GM21717 (cell line): ENCODE measurements at regions not wholly inside any gene's neighbourhood (a gene's known extent, or its start where the extent isn't known, plus 50 kb on each side); places are given as distances from the start of the nearest gene placed in this dataset.
"Not testable (repeated sequence)": the region's sequence is repeated elsewhere in the genome, so short reads cannot be mapped to it uniquely, and the experiment has no call there.

ENCODE experiments used
- ATAC-seq: cut with Tn5 transposase; IDR thresholded peaks from one replicate; pipeline ENCODE4 v1.9.1; 2021; ENCODE audit warnings: mild to moderate bottlenecking, moderate library complexity; ENCODE audit not compliant: unreplicated experiment

DNA sequence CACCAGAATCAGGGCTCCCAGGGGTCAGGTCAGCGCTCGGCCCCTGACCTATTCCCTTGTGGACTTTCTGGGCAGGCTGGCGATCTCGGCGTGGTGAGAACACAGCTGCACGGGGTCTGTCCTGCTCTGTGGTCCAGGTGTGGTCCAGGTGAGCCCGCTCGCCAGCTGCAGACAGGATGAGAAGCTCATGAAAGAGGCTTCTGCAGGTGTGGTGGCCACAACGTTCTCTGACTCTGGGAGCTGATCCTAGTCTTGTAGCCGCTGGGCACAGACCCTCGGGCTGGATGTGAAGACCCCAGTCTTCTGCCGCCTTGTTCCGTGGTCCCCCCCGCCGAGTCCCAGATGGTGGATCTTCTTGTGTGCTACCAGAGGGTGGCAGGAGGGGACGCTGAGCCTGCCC is 129.7 kb downstream of the RTP5 start:
- ATAC-seq = no peak

DNA sequence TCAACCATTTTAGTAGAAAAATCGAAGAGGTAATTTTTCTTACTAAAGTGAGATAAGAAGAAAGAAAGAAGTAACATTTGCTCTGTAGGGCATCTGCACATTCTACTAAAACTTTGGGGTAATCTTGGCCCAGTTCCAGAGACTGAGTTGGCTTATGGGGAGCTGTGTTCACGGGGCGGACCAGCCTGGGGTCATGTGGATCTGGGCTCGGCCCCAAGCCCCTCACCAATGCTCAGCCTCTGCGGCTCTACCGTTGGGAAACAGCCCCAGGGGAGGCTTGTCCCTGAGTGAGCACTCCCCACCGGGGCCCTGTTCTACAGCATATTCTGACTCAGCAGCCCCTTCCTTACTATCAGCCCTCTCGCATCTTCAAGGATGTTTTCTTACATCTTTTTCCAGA is 132.3 kb downstream of the RTP5 start:
- no peak for ATAC-seq

DNA sequence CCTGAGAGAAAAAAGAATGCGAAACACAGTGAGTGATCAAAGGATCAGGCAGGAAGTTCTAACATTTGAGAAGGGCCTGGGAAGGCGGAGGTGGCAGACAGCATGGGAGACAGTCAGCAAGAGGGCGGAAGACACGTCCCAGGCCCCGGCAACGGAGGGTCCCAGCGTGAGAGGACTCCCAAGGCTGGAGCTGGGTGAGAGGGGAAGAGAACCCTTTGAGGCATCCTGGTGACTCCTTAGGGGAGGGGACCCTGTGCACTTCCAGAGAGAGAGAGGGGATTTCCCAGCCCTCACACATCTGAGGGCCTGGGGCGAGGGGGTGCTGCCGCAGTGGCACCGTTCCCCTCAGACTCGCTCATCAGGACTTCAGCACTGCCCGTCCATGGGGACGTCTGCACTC is 133.4 kb downstream of the RTP5 start:
- ATAC-seq = no peak

DNA sequence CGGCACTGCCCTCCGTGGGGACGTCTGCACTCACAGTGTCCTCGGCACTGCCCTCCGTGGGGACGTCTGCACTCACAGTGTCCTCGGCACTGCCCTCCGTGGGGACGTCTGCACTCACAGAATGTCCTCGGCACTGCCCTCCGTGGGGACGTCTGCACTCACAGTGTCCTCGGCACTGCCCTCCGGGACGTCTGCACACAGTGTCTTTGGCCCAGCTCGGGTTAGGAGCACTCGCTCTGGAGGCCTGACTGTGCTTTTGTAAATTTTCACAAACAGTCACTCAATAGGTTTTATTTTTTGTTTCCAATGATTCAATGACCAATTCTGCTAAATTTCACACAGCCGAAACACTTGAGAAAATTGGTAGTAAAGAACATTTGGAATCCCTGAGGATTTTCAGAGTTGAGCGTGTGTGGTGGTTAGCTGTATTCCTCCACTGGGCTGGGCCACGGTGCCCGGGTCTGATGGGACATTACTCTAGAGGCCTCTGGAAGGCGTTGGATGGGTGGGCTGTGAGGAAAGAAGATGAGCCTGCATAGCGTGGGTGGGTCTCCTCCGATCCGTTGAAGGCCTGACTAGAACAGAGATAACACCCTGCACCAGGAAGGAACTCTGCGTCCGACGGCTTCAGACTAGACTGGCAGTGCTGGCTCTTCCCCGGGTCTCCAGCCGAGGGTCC is 134.8 kb downstream of the RTP5 start:
- no peak for ATAC-seq

DNA sequence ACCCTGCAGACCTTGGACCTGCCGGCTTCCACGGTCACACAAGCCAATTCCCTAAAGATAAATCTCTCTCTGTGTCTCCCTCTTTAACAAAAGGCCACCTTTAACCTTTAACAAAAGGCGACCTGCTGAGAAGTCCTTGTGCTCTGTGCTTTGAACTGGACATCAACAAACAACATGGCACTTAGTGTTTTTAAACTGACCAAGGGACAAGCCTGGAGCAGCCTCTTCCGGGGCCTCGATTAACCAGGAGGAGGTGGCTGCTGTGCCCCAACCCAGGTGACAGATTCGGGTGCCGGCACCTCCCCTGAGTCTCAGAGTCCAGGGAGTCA is 135.3 kb downstream of the RTP5 start:
- no peak for ATAC-seq

DNA sequence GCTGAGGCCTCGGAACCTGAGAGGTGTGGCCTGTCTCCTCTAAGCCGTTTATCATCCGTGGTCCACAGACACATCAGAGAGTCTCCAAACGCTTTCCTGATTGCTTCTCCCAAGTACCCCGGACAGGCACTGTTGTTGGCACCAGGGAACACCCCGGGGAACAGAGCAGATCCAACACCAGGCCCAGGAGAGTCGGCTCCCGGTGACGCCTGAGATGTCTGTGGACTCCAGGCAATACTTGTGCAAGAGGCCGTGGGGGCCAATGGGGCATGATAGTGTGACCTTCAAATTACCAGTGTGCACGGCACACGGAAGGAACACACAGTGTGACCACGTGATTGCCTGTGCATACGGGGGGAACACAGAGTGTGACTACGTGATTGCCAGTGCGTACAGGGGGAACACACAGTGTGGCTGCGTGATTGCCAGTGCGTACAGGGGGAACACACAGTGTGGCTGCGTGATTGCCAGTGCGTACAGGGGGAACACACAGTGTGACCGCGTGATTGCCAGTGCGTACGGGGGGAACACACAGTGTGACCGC is 136.6 kb downstream of the RTP5 start:
- ATAC-seq = not testable (repeated sequence)

DNA sequence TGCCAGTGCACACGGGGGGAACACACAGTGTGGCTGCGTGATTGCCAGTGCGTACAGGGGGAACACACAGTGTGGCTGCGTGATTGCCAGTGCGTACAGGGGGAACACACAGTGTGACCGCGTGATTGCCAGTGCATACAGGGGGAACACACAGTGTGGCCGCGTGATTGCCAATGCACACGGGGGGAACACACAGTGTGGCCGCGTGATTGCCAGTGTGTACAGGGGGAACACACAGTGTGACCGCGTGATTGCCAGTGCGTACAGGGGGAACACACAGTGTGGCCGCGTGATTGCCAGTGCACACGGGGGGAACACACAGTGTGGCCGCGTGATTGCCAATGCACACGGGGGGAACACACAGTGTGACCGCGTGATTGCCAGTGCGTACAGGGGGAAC is 139.4 kb downstream of the RTP5 start:
- ATAC-seq = not testable (repeated sequence)

DNA sequence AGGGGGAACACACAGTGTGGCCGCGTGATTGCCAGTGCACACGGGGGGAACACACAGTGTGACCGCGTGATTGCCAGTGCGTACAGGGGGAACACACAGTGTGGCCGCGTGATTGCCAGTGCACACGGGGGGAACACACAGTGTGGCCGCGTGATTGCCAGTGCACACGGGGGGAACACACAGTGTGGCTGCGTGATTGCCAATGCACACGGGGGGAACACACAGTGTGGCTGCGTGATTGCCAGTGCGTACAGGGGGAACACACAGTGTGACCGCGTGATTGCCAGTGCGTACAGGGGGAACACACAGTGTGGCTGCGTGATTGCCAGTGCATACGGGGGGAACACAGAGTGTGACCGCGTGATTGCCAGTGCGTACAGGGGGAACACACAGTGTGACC is 140.3 kb downstream of the RTP5 start:
- not testable (repeated sequence) for ATAC-seq

DNA sequence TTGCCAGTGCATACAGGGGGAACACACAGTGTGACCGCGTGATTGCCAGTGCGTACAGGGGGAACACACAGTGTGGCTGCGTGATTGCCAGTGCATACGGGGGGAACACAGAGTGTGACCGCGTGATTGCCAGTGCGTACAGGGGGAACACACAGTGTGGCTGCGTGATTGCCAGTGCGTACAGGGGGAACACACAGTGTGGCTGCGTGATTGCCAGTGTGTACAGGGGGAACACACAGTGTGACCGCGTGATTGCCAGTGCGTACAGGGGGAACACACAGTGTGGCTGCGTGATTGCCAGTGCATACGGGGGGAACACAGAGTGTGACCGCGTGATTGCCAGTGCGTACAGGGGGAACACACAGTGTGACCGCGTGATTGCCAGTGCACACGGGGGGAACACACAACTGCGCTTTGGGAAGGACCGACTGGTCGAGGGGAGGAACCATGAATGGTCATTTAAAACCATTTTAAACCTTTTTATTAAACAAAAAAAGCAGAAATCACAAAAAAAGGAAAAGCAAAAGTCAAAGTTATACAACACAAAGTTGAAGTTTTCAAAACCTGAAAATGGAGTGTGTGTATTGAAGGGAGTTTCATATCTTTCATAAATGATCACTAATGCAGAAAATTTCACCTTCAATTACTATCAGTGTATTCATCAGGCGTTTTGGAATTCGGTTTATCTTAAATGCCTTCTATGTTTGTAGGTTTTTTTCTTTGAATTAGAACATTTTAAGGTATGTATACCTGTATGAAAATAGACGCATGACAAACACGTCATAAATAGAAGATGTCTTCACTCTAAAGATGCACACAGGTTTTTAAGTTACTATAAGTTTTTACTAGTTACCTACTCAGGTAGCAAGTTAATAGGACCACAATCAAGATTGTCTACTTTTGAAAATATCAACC is 141.0 kb downstream of the RTP5 start:
- not testable (repeated sequence) for ATAC-seq

DNA sequence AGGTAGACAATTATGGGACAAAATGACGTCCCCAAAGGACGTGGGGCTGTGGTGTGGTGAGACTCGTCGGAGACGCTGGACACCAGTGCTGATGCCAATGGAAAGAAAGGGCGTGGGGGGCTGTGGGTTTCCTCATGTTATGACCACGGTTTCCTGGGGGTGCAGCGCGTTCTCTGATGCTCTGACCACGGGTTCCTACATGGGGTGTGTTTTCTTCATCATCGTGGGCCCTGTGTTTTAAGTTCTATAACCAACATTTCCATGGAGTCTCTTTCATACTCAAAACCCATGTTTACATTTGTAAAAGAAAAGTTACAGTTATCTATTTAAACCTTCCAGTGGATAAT is 141.6 kb downstream of the RTP5 start:
- ATAC-seq = no peak

DNA sequence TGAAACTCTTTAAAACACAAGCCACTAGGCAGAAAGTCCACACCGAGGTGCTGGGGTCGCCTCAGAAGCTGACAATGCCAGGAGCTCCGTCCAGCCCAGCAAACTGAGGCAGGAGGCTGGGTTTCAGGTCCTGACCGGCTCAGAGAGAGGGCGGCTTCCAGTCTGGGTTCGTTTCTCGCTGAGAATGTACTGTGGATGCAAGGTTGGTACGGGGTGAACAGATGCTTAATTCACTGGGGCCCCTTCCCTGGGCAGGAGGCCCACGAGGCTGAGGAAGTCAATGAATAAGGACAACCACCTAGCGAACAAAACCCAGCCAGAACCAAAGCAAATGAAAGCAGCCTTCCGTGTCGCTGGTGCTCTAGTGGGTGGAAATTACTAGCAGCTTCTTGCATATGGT is 142.0 kb downstream of the RTP5 start:
- ATAC-seq = no peak

DNA sequence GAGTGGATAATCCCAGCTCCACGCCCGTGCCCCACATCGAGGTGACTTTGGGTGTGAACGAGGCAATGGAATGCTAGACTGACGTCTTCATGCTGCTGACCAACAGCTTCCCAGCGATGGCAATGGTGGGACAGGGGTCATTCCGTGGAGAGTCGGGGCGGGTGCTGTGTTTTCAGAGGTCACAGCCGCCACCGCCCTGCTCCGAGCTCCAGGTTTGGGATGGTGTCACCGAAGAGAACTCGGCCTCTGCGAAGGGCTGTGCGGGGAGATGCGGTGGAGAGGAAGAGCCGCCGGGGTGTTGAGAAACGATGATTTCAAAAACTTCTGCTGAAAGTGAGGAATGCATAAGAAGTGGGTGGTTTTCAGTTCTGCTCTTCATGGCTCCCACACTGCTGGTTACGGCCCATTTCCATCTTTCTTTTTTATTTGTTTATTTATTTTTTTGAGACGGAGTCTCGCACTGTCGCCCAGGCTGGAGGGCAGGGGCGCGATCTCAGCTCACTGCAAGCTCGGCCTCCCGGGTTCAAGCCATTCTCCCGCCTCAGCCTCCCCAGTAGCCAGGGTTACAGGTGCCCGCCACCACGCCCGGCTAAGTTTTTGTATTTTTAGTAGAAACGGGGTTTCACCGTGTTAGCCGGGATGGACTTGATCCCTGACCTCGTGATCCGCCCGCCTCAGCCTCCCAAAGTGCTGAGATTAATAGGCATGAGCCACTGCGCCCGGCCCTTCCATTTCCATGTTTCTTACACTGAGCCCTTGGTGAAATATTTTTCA is 142.6 kb downstream of the RTP5 start:
- ATAC-seq = no peak

DNA sequence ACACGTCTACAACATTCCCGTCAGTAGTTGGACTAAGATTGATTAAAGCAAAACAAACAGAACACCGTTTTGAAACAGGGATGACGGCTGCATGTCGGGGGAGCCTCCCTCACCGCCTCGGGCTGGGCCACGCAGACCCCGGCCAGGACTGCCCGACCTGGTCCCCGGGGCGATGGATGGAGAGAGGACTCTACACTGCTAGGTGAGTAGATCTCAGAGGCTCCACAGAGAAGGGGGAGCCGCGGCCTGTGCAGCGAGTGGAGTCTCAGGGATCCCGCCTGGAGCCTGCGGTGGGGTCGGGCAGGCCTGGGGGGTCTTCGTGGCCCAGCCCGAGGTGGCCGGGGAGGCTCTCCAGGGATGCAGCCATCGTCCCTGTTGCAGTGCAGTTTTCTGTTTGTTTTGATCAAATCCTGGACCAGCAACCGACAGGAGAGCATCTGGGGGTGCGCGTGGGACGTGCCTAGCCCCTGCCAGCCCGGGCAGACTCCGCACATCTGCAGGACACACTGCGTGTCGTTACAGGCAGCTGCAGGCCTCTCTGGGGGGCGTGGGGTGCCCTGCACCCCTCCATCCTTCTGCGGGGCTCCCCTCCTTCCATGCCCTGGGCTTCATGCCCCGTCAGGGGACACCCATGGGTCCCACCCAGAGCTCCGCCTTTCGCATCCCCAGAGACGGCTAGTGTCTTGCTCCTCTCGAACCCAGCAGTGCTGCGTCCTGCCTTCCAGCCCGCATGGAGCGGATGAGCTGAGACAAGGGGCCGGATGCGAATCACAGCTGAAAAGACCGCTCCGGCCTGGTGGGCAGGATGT is 143.6 kb downstream of the RTP5 start:
- no peak for ATAC-seq

DNA sequence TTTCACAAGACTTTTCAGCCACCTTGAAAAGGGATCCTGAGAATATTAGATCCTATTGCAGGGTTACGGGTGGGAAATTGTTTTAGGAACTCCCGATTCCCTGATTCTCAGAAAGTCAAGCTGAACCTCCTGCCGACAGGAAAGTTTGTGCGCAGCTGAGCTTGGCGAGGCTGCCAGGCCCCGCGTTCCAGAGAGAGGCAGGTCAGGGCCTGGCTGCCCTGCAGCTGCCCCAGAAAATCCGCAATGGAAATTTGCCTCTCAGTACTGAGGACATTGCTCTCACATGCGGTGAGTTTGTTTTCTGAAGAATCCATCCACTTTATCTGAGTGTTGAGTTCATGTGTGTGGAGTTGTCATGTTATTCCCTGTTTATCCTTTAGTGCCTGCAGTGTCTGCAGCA is 144.2 kb downstream of the RTP5 start:
- no peak for ATAC-seq

DNA sequence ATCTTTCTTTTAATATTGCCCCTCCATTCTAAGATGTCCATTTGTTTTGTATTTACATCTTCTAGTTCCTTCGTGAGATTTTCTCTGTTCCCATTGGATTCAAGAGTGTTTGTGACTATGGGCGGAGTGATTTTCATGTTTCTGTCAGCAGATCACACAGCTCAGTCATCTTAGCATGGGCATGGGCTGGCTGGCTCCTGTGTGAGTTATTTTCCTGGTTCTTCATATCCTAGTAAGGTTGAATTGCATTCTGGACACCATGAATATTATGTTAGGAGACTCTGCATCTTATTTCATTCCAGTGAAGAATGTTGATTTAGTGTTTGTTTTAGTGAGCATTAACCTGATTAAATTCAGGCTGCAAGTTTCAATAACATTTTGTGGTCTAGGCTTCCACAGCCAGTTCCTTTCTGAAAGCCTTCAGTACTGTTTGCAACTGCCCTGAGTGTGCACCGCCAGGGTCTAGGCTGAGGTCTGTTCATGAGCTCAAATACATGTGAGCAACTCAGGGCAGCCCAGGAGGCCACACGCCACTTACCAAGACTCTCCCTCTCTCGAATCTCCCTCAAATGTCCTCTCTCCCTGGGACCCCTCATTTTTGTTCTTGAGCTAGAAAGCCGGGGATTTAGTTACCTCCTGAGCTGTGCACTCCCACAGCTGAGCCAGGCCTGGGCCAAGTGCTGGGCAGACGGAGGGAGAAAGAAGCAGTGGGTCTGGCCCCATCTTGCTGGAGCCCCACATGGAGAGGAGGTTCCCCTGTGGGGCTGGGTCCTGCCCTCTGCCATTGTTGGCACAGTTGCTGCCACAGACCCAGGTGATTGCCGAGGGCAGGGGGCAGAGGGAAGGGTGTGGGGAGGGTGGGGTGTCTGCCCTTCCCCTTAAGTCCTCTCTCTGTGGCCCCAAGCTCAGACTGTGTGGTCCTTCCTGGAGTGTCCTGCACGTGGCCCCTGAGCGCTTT is 145.9 kb downstream of the RTP5 start:
- no peak for ATAC-seq

DNA sequence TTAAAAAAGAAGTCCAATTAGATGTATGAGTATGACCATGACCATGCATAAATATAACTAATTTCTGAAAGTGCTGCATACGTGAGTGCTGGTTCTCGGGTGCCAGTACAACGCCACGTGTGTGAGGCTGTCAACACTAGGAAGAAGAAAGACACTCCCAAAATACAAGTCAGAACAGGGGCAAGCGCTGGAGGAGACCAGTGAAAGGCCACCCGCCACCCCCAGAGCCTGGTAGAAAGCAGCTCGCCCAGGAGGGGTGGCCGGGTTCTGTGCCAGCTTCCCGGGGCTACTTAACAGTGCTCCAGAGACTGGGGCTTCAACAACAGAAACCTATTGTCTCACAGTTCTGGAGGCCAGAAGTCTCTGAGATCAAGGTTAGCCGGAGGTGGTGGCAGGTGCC is 147.6 kb downstream of the RTP5 start:
- ATAC-seq = no peak

DNA sequence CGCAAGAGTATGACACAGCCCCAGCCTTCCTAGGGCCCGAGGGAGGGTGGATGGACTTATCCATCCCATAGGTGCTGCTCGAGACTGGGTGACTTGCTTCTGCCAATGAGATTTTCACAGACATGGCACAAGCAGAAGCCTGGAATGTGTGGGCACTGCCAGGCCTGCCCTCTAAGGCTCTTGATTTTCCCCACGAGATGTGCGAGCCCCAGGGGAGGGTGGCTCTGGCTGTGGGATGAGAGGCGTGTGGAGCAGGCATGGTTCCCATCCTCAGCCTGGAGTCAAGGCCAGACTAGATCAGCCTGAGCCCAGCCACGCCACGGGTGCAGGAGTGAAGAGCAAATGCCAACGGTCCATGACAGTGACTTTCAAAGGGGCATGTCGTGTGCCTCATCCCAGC is 148.9 kb downstream of the RTP5 start:
- not testable (repeated sequence) for ATAC-seq

DNA sequence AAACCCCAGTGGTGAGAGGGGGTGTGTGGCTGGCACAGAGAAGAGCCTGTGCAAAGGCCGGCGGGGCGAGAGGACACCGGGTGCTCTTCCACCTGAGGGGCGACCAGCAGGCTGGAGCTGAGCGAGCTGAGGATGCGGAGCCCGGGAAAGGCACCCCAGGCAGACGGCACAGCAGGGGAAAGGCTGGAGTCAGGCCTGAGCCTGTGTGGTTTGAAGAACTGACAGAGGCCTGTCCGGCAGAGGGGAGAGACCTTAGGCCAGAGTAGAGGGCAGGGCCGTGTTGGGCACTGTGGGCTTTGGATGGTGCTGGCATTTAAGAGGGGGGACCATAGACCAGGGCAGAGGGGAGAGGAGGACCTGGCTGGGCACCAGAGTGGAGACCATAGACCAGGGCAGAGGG is 149.8 kb downstream of the RTP5 start:
- no peak for ATAC-seq

DNA sequence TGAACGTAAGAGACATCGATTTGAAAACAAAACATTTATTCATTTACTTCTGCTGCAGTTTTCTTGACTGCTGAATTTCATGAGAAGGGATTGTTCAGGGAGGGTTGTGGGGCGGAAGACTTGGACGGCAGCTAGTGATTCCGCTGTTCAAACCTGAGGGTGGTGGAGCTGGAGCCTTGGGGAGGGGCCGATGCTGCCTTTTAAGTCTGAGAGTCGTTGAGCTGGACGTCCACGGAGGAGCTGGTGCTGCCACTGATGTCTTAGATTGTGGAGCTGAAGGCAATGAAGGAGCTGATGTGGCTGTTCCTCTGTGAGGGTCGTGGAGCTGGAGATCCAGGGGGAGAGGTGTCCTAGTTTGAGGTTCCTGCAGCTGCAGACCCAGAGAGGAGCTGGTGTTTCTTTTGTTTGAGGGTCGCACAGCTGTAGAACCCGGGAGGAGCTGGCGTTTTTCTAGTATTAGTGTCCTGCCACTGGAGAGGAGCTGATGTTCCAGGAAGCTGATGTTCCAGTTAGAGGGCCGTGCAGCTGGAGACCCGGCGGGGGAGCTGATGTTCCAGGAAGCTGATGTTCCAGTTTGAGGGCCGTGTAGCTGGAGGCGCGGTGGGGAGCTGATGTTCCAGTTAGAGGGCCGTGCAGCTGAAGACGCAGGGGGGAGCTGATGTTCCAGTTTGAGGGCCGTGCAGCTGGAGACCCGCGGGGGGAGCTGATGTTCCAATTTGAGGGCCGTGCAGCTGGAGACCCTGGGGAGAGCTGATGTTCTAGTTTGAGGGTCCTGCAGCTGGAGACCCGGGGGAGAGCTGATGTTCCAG is 150.9 kb downstream of the RTP5 start:
- ATAC-seq = no peak
